IMR-90 (cell line): ENCODE measurements at regions not wholly inside any gene's neighbourhood (a gene's known extent, or its start where the extent isn't known, plus 50 kb on each side); places are given as distances from the start of the nearest gene placed in this dataset.

ENCODE experiments used
- ATAC-seq: fragments of 200-7000 bp; cut with Tn5 transposase; 2 replicates; pipeline ENCODE4 v1.9.1; 2020; ENCODE audit warnings: low read depth, mild to moderate bottlenecking, moderate library complexity
- BruUV-seq: library from RNA; stranded (reverse); fragments of 400-500 nt; replicated peaks from 2 replicates; lab custom pipeline; 2021; lab: Mats Ljungman, UMichigan
- CTCF ChIA-PET: fragments of 300-600 bp; formaldehyde crosslinking; extraction: SDS; loops from one replicate; lab custom pipeline; 2021; ENCODE audit warnings: antibody characterized with exemption; lab: Yijun Ruan, JAX
- POLR2A ChIA-PET: fragments of 300-600 bp; sonication (Branson Sonifier 250); formaldehyde crosslinking; loops from one replicate; lab custom pipeline; 2022; ENCODE audit warnings: antibody characterized with exemption; ENCODE audit not compliant: unreplicated experiment; lab: Charles Lee
- DNase-seq: peaks from one replicate; pipeline ENCODE4 v3.0.0; 2013
- H2AFZ ChIP-seq: replicated peaks from 2 replicates; pipeline ENCODE3; 2013; ENCODE audit warnings: low read length, mild to moderate bottlenecking; ENCODE audit not compliant: poor library complexity
- H2AK5ac ChIP-seq: 2 replicates; pipeline ENCODE4 v1.6.1; 2013; ENCODE audit warnings: low read depth, low read length, inconsistent platforms
- H2AK9ac ChIP-seq: replicated peaks from 2 replicates; pipeline ENCODE3; 2013; ENCODE audit warnings: mild to moderate bottlenecking, low read depth, low read length, moderate library complexity; ENCODE audit not compliant: poor library complexity
- H2BK120ac ChIP-seq: 2 replicates; pipeline ENCODE4 v1.6.1; 2013; ENCODE audit warnings: low read depth, low read length, inconsistent platforms
- H2BK15ac ChIP-seq: 3 replicates; pipeline ENCODE4 v1.6.1; 2013; ENCODE audit warnings: low read depth, low read length, inconsistent platforms
- H2BK20ac ChIP-seq: 2 replicates; pipeline ENCODE4 v1.6.1; 2013; ENCODE audit warnings: low read depth, mild to moderate bottlenecking, inconsistent platforms, low read length, moderate library complexity
- H2BK5ac ChIP-seq: 2 replicates; pipeline ENCODE4 v1.6.1; 2013; ENCODE audit warnings: mild to moderate bottlenecking, low read depth, low read length, inconsistent platforms; ENCODE audit not compliant: poor library complexity, severe bottlenecking
- H3K14ac ChIP-seq: replicated peaks from 2 replicates; pipeline ENCODE4 v1.6.1; 2013; ENCODE audit warnings: low read depth, low read length, inconsistent platforms
- H3K18ac ChIP-seq: 2 replicates; pipeline ENCODE4 v1.6.1; 2013; ENCODE audit warnings: low read depth, low read length, control low read depth
- H3K23ac ChIP-seq: 2 replicates; pipeline ENCODE4 v1.6.1; 2013; ENCODE audit warnings: low read depth, low read length, inconsistent platforms
- H3K27ac ChIP-seq: 2 replicates; pipeline ENCODE4 v1.5.1; 2013; ENCODE audit warnings: mild to moderate bottlenecking, control low read depth, low read length; ENCODE audit not compliant: insufficient read depth
- H3K27me3 ChIP-seq: 2 replicates; pipeline ENCODE4 v1.6.1; 2013; ENCODE audit warnings: low read length; ENCODE audit not compliant: control insufficient read depth, insufficient read depth
- H3K36me3 ChIP-seq: 2 replicates; pipeline ENCODE4 v1.6.1; 2013; ENCODE audit warnings: low read length, mixed read lengths; ENCODE audit not compliant: control insufficient read depth, insufficient read depth
- H3K4ac ChIP-seq: 2 replicates; pipeline ENCODE4 v1.6.1; 2013; ENCODE audit warnings: low read depth, low read length, inconsistent platforms
- H3K4me1 ChIP-seq: 2 replicates; pipeline ENCODE4 v1.6.1; 2013; ENCODE audit warnings: low read length, mixed read lengths; ENCODE audit not compliant: control insufficient read depth, insufficient read depth
- H3K4me2 ChIP-seq: 2 replicates; pipeline ENCODE4 v1.6.1; 2013; ENCODE audit warnings: low read depth, mild to moderate bottlenecking, control low read depth, low read length, moderate library complexity
- H3K4me3 ChIP-seq: 2 replicates; pipeline ENCODE4 v1.5.1; 2013; ENCODE audit warnings: low read depth, mild to moderate bottlenecking, control low read depth, low read length, moderate library complexity; ENCODE audit not compliant: insufficient read depth
- H3K56ac ChIP-seq: 2 replicates; pipeline ENCODE4 v1.6.1; 2013; ENCODE audit warnings: low read length, inconsistent platforms; ENCODE audit not compliant: insufficient read depth; ENCODE audit errors: extremely low read depth
- H3K79me1 ChIP-seq, 2 experiments: 2 replicates each; pipeline ENCODE4 v1.6.1; 2013; ENCODE audit warnings: low read length in 2 of 2, inconsistent platforms in 1 of 2, low read depth in 1 of 2
- H3K9ac ChIP-seq: 2 replicates; pipeline ENCODE4 v1.6.1; 2013; ENCODE audit warnings: low read depth, low read length, control low read depth
- H3K9me1 ChIP-seq: 2 replicates; pipeline ENCODE4 v1.6.1; 2013; ENCODE audit warnings: low read length, inconsistent platforms; ENCODE audit not compliant: insufficient read depth
- H3K9me3 ChIP-seq: 2 replicates; pipeline ENCODE4 v1.6.1; 2013; ENCODE audit warnings: low read length; ENCODE audit not compliant: control insufficient read depth, insufficient read depth
- H4K20me1 ChIP-seq: 2 replicates; pipeline ENCODE4 v1.6.1; 2013; ENCODE audit warnings: low read length, inconsistent platforms; ENCODE audit not compliant: insufficient read depth
- H4K5ac ChIP-seq: 2 replicates; pipeline ENCODE4 v1.6.1; 2013; ENCODE audit warnings: mild to moderate bottlenecking, low read depth, low read length, control low read depth
- H4K8ac ChIP-seq, 2 experiments: 2 replicates each; pipeline ENCODE4 v1.6.1; 2013; ENCODE audit warnings: low read depth in 2 of 2, low read length in 2 of 2, control low read depth in 1 of 2, inconsistent platforms in 1 of 2
- H4K91ac ChIP-seq: 2 replicates; pipeline ENCODE4 v1.6.1; 2013; ENCODE audit warnings: low read depth, low read length, inconsistent platforms; ENCODE audit not compliant: insufficient read depth
- FOS ChIP-seq: fragments of 150-350 bp; IDR thresholded peaks from 2 replicates; pipeline ENCODE4 v1.6.1; 2016; ENCODE audit warnings: low read depth, low read length
- MAFK ChIP-seq: IDR thresholded peaks from 2 replicates; pipeline ENCODE4 v1.6.1; 2012; ENCODE audit warnings: low read depth, low read length, improper control_type of control experiment
- MAZ ChIP-seq: IDR thresholded peaks from 2 replicates; pipeline ENCODE4 v1.6.1; 2012; ENCODE audit warnings: low read depth, mild to moderate bottlenecking, low read length, improper control_type of control experiment, moderate library complexity, borderline replicate concordance
- MXI1 ChIP-seq: IDR thresholded peaks from 2 replicates; pipeline ENCODE4 v1.6.1; 2012; ENCODE audit warnings: low read depth, mild to moderate bottlenecking, low read length, moderate library complexity, borderline replicate concordance
- NFE2L2 ChIP-seq: fragments of 150-350 bp; IDR thresholded peaks from 2 replicates; pipeline ENCODE4 v1.6.1; 2016; ENCODE audit warnings: low read depth, mild to moderate bottlenecking, low read length
- POLR2A ChIP-seq: IDR thresholded peaks from 2 replicates; pipeline ENCODE4 v1.6.1; 2012; ENCODE audit warnings: mild to moderate bottlenecking, low read depth, low read length
- RAD21 ChIP-seq: IDR thresholded peaks from 2 replicates; pipeline ENCODE4 v1.6.1; 2012; ENCODE audit warnings: low read length, improper control_type of control experiment
- RCOR1 ChIP-seq: IDR thresholded peaks from 2 replicates; pipeline ENCODE4 v1.6.1; 2012; ENCODE audit warnings: mild to moderate bottlenecking, low read length, improper control_type of control experiment; ENCODE audit not compliant: insufficient replicate concordance
- RFX5 ChIP-seq: IDR thresholded peaks from 2 replicates; pipeline ENCODE4 v1.8.0; 2012; ENCODE audit warnings: low read depth, mild to moderate bottlenecking, low read length, moderate library complexity
- SMC3 ChIP-seq: fragments of 150-350 bp; IDR thresholded peaks from 2 replicates; pipeline ENCODE4 v1.6.1; 2016; ENCODE audit warnings: low read depth, mild to moderate bottlenecking, antibody characterized with exemption, low read length, moderate library complexity
- WGBS, 2 experiments: methylation state at CpG; one replicate each; pipeline versions ENCODE4 v1.1.5 to v1.1.7; 2013; ENCODE audit warnings: missing lambda C conversion rate in 2 of 2; ENCODE audit not compliant: insufficient read length in 1 of 2; ENCODE audit errors: extremely low coverage in 2 of 2; 5-methylcytosine and 5-hydroxymethylcytosine counted together
- dilution Hi-C: fragments of 300-500 bp; cut with HindIII; formaldehyde crosslinking; loops from one replicate; pipeline ENCODE4 v1.14.3; 2018; ENCODE audit warnings: low sequenced_read_pairs; ENCODE audit not compliant: unreplicated experiment
- in situ Hi-C: fragments of 300-500 bp; cut with MboI; formaldehyde crosslinking; loops from 3 replicates; pipeline ENCODE4 v1.14.3; 2019; ENCODE audit warnings: low sequenced_read_pairs, inconsistent platforms, mixed read lengths
- intact Hi-C: fragments of 100-400 bp; cut with micrococcal nuclease; formaldehyde crosslinking; loops from 2 replicates; pipeline ENCODE4 v1.10.0; 2022
- TF ChIP-seq, protein P1 (sequence below): fragments of 150-350 bp; IDR thresholded peaks from 2 replicates; pipeline ENCODE4 v1.6.1; 2017; ENCODE audit warnings: mild to moderate bottlenecking, antibody characterized with exemption, low read length, low read depth
- TF ChIP-seq, protein P2 (sequence below): fragments of 150-350 bp; IDR thresholded peaks from 2 replicates; pipeline ENCODE4 v1.6.1; 2016; ENCODE audit warnings: low read depth, mild to moderate bottlenecking, low read length, moderate library complexity, borderline replicate concordance
- TF ChIP-seq, protein P3 (sequence below): conservative IDR thresholded peaks from 2 replicates; pipeline ENCODE4 v1.5.1; 2012; ENCODE audit warnings: mild to moderate bottlenecking, low read depth, low read length, improper control_type of control experiment

DNA sequence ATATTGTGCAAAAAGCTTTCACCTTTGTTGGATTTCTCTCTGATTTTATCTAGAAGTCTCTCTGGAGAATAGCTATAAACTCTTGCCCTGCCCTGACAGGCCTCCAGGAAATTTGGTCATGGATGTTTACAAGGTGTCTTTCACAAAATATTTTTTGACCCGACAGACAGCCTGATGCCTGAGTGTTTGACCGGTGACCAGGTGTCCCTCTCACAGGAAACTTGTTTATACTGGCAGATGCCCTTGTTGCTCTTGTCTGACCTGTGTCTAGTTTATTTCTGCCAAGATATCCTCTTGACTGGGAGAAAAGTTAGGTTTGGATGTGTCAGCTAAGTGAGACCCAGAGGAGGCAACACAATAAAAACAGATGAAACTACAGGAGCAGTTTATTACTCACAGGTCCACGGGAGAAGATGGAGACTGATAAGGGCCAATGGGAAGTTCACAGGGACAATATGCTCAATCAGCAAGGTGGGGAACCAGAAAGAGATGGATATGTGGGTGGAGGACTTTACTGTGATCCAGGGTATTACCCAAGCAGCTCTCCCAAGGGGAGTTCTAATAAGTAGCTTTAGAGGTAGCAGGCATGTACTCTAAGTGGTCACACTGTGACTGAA, 243.3 kb downstream of the ARAP2 start:
- Histone ChIP-seq H3K27me3 (no peaks in the 10 kb centered on the region), H3K4me3 (no peak overlapping the region), H3K9me1 (no peaks in the 10 kb centered on the region), H4K20me1 (no peaks in the 10 kb centered on the region), H4K5ac (no peak overlapping the region), H2AK5ac (no peak overlapping the region), H2BK5ac (no peak overlapping the region), H3K9ac (no peak overlapping the region), H2AFZ (no peak overlapping the region), H3K9me3 (peaks cover 2% of the 10 kb centered on the region; the same call in 1 of the 2 replicates), H4K8ac (no peak overlapping the region), H2AK9ac (no peak overlapping the region), H3K79me1 (no peaks in the 10 kb centered on the region), H2BK120ac (no peak overlapping the region), H3K4ac (no peak overlapping the region), H3K14ac (no peak overlapping the region), H3K18ac (no peak overlapping the region), H3K4me1 (no peaks in the 10 kb centered on the region), H3K56ac (no peak overlapping the region), H3K23ac (no peak overlapping the region), H3K4me2 (no peak overlapping the region), H2BK20ac (no peak overlapping the region), H3K36me3 (no peaks in the 10 kb centered on the region), H2BK15ac (no peak overlapping the region), H3K27ac (no peak overlapping the region), H4K91ac (no peak overlapping the region)
- in situ Hi-C loops, result no loop called here
- intact Hi-C loops, result no loop called here
- CTCF ChIA-PET, result no interaction called here
- TF ChIP-seq POLR2A (no peak), NFE2L2 (no peak), SMC3 (no peak), MXI1 (no peak), RFX5 (no peak), RAD21 (no peak), MAFK (no peak), RCOR1 (no peak), MAZ (no peak), FOS (no peak)
- TF ChIP-seq, protein P1, sequence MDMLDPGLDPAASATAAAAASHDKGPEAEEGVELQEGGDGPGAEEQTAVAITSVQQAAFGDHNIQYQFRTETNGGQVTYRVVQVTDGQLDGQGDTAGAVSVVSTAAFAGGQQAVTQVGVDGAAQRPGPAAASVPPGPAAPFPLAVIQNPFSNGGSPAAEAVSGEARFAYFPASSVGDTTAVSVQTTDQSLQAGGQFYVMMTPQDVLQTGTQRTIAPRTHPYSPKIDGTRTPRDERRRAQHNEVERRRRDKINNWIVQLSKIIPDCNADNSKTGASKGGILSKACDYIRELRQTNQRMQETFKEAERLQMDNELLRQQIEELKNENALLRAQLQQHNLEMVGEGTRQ, result no peak
- TF ChIP-seq, protein P2, sequence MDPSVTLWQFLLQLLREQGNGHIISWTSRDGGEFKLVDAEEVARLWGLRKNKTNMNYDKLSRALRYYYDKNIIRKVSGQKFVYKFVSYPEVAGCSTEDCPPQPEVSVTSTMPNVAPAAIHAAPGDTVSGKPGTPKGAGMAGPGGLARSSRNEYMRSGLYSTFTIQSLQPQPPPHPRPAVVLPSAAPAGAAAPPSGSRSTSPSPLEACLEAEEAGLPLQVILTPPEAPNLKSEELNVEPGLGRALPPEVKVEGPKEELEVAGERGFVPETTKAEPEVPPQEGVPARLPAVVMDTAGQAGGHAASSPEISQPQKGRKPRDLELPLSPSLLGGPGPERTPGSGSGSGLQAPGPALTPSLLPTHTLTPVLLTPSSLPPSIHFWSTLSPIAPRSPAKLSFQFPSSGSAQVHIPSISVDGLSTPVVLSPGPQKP, result no peak
- TF ChIP-seq, protein P3, sequence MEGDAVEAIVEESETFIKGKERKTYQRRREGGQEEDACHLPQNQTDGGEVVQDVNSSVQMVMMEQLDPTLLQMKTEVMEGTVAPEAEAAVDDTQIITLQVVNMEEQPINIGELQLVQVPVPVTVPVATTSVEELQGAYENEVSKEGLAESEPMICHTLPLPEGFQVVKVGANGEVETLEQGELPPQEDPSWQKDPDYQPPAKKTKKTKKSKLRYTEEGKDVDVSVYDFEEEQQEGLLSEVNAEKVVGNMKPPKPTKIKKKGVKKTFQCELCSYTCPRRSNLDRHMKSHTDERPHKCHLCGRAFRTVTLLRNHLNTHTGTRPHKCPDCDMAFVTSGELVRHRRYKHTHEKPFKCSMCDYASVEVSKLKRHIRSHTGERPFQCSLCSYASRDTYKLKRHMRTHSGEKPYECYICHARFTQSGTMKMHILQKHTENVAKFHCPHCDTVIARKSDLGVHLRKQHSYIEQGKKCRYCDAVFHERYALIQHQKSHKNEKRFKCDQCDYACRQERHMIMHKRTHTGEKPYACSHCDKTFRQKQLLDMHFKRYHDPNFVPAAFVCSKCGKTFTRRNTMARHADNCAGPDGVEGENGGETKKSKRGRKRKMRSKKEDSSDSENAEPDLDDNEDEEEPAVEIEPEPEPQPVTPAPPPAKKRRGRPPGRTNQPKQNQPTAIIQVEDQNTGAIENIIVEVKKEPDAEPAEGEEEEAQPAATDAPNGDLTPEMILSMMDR, result no peak
- POLR2A ChIA-PET, result no interaction called here
- WGBS, 2 experiments, result 0% methylated on average over 1 of the region's 3 CpGs; no CpG with 5 or more reads in 1 of the 2 experiments
- BruUV-seq, result no TSS peak
- ATAC-seq (no peak), DNase-seq (no peak)
- dilution Hi-C loops, result no loop called here
